SU-DHL-6 (cell line): ENCODE measurements at regions not wholly inside any gene's neighbourhood (a gene's known extent, or its start where the extent isn't known, plus 50 kb on each side); places are given as distances from the start of the nearest gene placed in this dataset.

ENCODE experiments used
- H2AFZ ChIP-seq: fragments of 200-600 bp; sonication (generic); 2 replicates; pipeline ENCODE4 v1.6.1; 2014; ENCODE audit warnings: low read depth, mild to moderate bottlenecking, moderate library complexity, mixed read lengths, antibody characterized with exemption, low read length; ENCODE audit not compliant: severe bottlenecking
- H3F3A ChIP-seq: fragments of 200-600 bp; shearing (Covaris generic); 2 replicates; pipeline ENCODE4 v1.6.0; 2016; ENCODE audit warnings: antibody characterized with exemption, mild to moderate bottlenecking; ENCODE audit not compliant: insufficient read depth
- H3K27ac ChIP-seq: fragments of 200-600 bp; sonication (generic); 2 replicates; pipeline ENCODE4 v1.5.1; 2016; ENCODE audit warnings: low read depth, mild to moderate bottlenecking, low read length, moderate library complexity, mixed read lengths
- H3K27me3 ChIP-seq: fragments of 200-600 bp; sonication (generic), shearing (Covaris generic); 2 replicates; pipeline ENCODE4 v1.6.0; 2014; ENCODE audit warnings: mild to moderate bottlenecking, low read length
- H3K36me3 ChIP-seq: fragments of 200-600 bp; sonication (generic); 2 replicates; pipeline ENCODE4 v1.6.1; 2014; ENCODE audit warnings: mild to moderate bottlenecking, low read length, mixed read lengths
- H3K4me2 ChIP-seq: fragments of 300-600, 200-600 bp; shearing (Covaris generic), sonication (generic); 2 replicates; pipeline ENCODE4 v1.6.0; 2014; ENCODE audit warnings: low read length, low read depth, mild to moderate bottlenecking; ENCODE audit not compliant: poor library complexity, severe bottlenecking
- H3K4me3 ChIP-seq: fragments of 200-600 bp; sonication (generic); 2 replicates; pipeline ENCODE4 v1.5.1; 2014; ENCODE audit warnings: antibody characterized with exemption, low read length, mild to moderate bottlenecking, mixed read lengths; ENCODE audit not compliant: insufficient read depth, poor library complexity, severe bottlenecking
- H3K79me2 ChIP-seq: fragments of 200-600 bp; sonication (generic); 2 replicates; pipeline ENCODE4 v1.6.1; 2014; ENCODE audit warnings: mild to moderate bottlenecking, low read length, moderate library complexity; ENCODE audit not compliant: insufficient read depth
- H3K9ac ChIP-seq: fragments of 200-600 bp; sonication (generic); 2 replicates; pipeline ENCODE4 v1.7.0; 2014; ENCODE audit warnings: mild to moderate bottlenecking, low read length
- H3K9me2 ChIP-seq: fragments of 200-600 bp; sonication (generic); replicated peaks from 2 replicates; pipeline ENCODE4 v1.6.1; 2014; ENCODE audit warnings: low read length; ENCODE audit not compliant: insufficient read depth
- H3K9me3 ChIP-seq: fragments of 200-600 bp; sonication (generic); 2 replicates; pipeline ENCODE4 v1.6.1; 2014; ENCODE audit warnings: low read length, mixed read lengths; ENCODE audit not compliant: insufficient read depth
- H4K20me1 ChIP-seq: fragments of 200-600 bp; sonication (generic); 2 replicates; pipeline ENCODE4 v1.6.1; 2014; ENCODE audit warnings: low read depth, mild to moderate bottlenecking, antibody characterized with exemption, low read length, moderate library complexity, mixed read lengths
- EZH2phosphoT487 ChIP-seq: fragments of 200-600 bp; sonication (generic), shearing (Covaris generic); conservative IDR thresholded peaks from 2 replicates; pipeline ENCODE4 v1.6.1; 2018; ENCODE audit warnings: mild to moderate bottlenecking, antibody characterized with exemption, low read length, moderate library complexity, mixed read lengths
- TF ChIP-seq, protein P1 (sequence below): fragments of 200-600 bp; sonication (generic); IDR thresholded peaks from one replicate; pipeline ENCODE4 v1.5.1; 2017; ENCODE audit warnings: antibody characterized with exemption, mild to moderate bottlenecking, low read length, moderate library complexity; ENCODE audit not compliant: insufficient read depth, poor library complexity, severe bottlenecking

DNA sequence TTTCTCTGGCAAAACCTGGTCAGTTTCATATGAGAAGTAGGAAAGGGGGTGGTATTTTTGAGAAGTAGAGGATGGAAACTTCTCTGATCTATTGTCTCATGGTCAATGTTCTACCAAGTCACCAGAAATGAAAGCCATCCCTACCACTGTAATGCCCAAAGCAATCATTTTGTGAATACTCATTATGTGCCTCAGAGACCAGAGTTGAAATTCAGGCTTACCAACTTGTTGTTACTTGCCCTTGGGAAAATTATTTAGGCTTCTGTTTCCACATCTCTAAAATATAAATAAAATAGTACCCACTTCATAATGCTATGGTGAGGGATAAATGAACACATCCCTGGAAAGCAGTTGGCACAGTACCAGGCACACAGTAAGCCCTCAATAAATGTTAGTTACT, 723.7 kb upstream of the TBX3 start:
- no peak for TF ChIP-seq EZH2phosphoT487
- TF ChIP-seq, protein P1, sequence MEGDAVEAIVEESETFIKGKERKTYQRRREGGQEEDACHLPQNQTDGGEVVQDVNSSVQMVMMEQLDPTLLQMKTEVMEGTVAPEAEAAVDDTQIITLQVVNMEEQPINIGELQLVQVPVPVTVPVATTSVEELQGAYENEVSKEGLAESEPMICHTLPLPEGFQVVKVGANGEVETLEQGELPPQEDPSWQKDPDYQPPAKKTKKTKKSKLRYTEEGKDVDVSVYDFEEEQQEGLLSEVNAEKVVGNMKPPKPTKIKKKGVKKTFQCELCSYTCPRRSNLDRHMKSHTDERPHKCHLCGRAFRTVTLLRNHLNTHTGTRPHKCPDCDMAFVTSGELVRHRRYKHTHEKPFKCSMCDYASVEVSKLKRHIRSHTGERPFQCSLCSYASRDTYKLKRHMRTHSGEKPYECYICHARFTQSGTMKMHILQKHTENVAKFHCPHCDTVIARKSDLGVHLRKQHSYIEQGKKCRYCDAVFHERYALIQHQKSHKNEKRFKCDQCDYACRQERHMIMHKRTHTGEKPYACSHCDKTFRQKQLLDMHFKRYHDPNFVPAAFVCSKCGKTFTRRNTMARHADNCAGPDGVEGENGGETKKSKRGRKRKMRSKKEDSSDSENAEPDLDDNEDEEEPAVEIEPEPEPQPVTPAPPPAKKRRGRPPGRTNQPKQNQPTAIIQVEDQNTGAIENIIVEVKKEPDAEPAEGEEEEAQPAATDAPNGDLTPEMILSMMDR, result no peak

DNA sequence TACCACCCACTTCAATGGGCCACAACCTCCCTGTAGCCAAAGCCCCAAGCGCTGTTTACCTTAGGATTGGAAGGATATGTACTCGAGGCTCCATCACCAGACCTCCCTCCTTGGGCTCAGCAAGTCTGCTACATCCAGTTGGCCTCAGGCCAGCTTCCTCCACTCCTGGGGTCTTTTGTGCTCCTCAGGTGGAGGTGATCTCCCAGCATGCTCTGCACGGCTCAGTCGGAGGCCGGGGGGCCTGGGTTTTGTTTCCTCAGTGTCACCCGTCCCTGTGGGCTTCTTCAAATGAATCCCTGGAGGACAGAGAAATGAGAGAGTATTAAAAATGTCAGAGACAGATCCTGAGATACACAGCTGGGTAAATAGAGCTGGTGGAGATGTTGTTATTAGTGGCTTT, 723.1 kb upstream of the TBX3 start:
- Histone ChIP-seq H3K36me3 (no peaks in the 10 kb centered on the region), H2AFZ (no peak overlapping the region), H3K79me2 (no peaks in the 10 kb centered on the region), H3K9ac (no peak overlapping the region), H3K4me3 (no peak overlapping the region), H3K4me2 (no peak overlapping the region), H3F3A (no peaks in the 10 kb centered on the region), H3K9me2 (no peaks in the 10 kb centered on the region), H3K27ac (no peak overlapping the region), H3K27me3 (no peaks in the 10 kb centered on the region), H3K9me3 (no peaks in the 10 kb centered on the region), H4K20me1 (no peaks in the 10 kb centered on the region)
- no peak for TF ChIP-seq EZH2phosphoT487
- TF ChIP-seq, protein P1, result no peak

More for the DNA sequence above, 723.7 kb upstream of the TBX3 start:
- H2AFZ ChIP-seq, result no peak overlapping the region
- H3K9me3 ChIP-seq, result no peaks in the 10 kb centered on the region
- H3K79me2 ChIP-seq, result no peaks in the 10 kb centered on the region
- no peaks in the 10 kb centered on the region for H3K27me3 ChIP-seq
- no peaks in the 10 kb centered on the region for H3F3A ChIP-seq
- H3K9me2 ChIP-seq, result no peaks in the 10 kb centered on the region
- no peak overlapping the region for H3K27ac ChIP-seq
- no peak overlapping the region for H3K9ac ChIP-seq
- no peak overlapping the region for H3K4me2 ChIP-seq
- no peak overlapping the region for H3K4me3 ChIP-seq
- H4K20me1 ChIP-seq, result no peaks in the 10 kb centered on the region
- H3K36me3 ChIP-seq, result no peaks in the 10 kb centered on the region

DNA sequence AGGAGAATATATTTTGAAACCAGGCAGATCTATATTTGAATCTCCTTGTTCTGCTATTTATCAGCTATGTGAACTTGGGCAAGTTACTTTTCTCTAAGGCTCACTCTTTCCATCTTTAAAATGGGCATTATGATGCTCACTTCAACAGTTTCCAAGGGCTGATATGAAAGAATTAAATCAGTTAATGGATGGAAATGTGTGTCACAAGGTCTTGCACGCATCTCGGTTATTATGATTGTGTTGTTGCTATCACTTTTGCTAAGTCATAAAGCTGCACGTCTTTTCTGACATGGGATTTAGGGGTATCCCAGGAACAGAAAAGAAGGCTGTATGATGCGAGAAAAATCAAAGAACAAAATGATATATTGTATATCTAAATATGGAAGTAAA, 721.5 kb upstream of the TBX3 start:
- no peaks in the 10 kb centered on the region for H3K9me2 ChIP-seq
- H3K27me3 ChIP-seq, result no peaks in the 10 kb centered on the region
- H3K4me2 ChIP-seq, result no peak overlapping the region
- no peak overlapping the region for H3K4me3 ChIP-seq
- no peaks in the 10 kb centered on the region for H3F3A ChIP-seq
- TF ChIP-seq, protein P1, result no peak
- TF ChIP-seq EZH2phosphoT487, result no peak
- no peaks in the 10 kb centered on the region for H3K79me2 ChIP-seq
- H3K9me3 ChIP-seq, result no peaks in the 10 kb centered on the region
- no peak overlapping the region for H2AFZ ChIP-seq
- H4K20me1 ChIP-seq, result no peaks in the 10 kb centered on the region
- no peak overlapping the region for H3K9ac ChIP-seq
- H3K36me3 ChIP-seq, result no peaks in the 10 kb centered on the region
- H3K27ac ChIP-seq, result no peak overlapping the region
